Naive B cell (primary cell): ENCODE measurements at regions not wholly inside any gene's neighbourhood (a gene's known extent, or its start where the extent isn't known, plus 50 kb on each side); places are given as distances from the start of the nearest gene placed in this dataset.

Experiments
- ATAC-seq, 2 donors: fragments of 150-1000 bp; cut with Tn5 transposase; 2 replicates each; pipeline ENCODE4 v1.10.0; 2021; ENCODE audit warnings: low read depth in 2 of 2, mild to moderate bottlenecking in 2 of 2, moderate library complexity in 2 of 2
- DNase-seq: peaks from one replicate; pipeline ENCODE4 v3.0.0; 2022
- H3K27ac Mint-ChIP-seq, 6 donors: one replicate each; pipeline ENCODE4 v1.8.0; 2020 to 2022; ENCODE audit warnings: mild to moderate bottlenecking in 6 of 6, mixed read lengths in 6 of 6, moderate library complexity in 5 of 6, inconsistent platforms in 2 of 6
- H3K27me3 Mint-ChIP-seq, 3 donors: one replicate each; pipeline ENCODE4 v1.8.0; 2021 to 2022; ENCODE audit warnings: mixed read lengths in 3 of 3, mild to moderate bottlenecking in 1 of 3
- H3K36me3 Mint-ChIP-seq, 2 donors: one replicate each; pipeline ENCODE4 v1.8.0; 2020 to 2022; ENCODE audit warnings: mixed read lengths in 2 of 2, inconsistent platforms in 1 of 2, mild to moderate bottlenecking in 1 of 2
- H3K4me1 Mint-ChIP-seq, 3 donors: one replicate each; pipeline ENCODE4 v1.8.0; 2020 to 2022; ENCODE audit warnings: mixed read lengths in 3 of 3, inconsistent platforms in 1 of 3, mild to moderate bottlenecking in 1 of 3, moderate library complexity in 1 of 3
- H3K4me3 Mint-ChIP-seq, 8 donors: one replicate each; pipeline ENCODE4 v1.8.0; 2020 to 2022; ENCODE audit warnings: mild to moderate bottlenecking in 8 of 8, mixed read lengths in 8 of 8, moderate library complexity in 8 of 8, inconsistent platforms in 2 of 8
- H3K9me3 Mint-ChIP-seq, 7 donors: one replicate each; pipeline ENCODE4 v1.8.0; 2020 to 2022; ENCODE audit warnings: mixed read lengths in 7 of 7, mild to moderate bottlenecking in 5 of 7, inconsistent platforms in 2 of 7, moderate library complexity in 1 of 7

- ATAC-seq (no peak), DNase-seq (no peak)
- Mint-ChIP-seq H3K9me3 (peaks cover 0 to 4% (median 0%) of the 10 kb centered on the region in 7 donors), H3K4me1 (no peaks in the 10 kb centered on the region), H3K4me3 (no peak overlapping the region), H3K27me3 (no peaks in the 10 kb centered on the region), H3K36me3 (no peaks in the 10 kb centered on the region), H3K27ac (no peak overlapping the region)
Measured at GRCh38 chr5:105506692-105507277, 1944.2 kb upstream of the NUDT12 start.

DNA sequence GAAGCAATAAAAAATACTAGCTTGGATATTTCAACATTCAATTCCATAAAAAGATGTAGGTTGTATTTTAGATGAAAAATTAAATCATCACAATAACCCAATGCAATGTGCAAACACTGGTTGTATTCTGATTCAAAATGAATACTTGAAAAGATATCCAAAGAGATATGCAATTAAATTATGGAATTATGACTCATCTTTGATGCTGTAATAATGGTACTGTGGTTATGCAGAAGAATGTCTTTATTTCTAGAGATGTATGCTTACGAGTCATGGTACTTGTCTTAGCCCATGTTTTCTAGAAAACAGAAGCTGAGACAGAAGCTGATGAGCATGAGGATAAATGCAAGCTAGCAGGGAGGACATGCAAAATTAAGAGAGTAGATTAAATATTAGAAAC is 1941.4 kb upstream of the NUDT12 start:
- no peak overlapping the region for H3K4me3 Mint-ChIP-seq
- H3K4me1 Mint-ChIP-seq: no peaks in the 10 kb centered on the region
- H3K36me3 Mint-ChIP-seq: no peaks in the 10 kb centered on the region
- peaks cover 0 to 4% (median 0%) of the 10 kb centered on the region in 7 donors for H3K9me3 Mint-ChIP-seq
- H3K27ac Mint-ChIP-seq: no peak overlapping the region
- ATAC-seq (no peak), DNase-seq (no peak)
- H3K27me3 Mint-ChIP-seq: no peaks in the 10 kb centered on the region

DNA sequence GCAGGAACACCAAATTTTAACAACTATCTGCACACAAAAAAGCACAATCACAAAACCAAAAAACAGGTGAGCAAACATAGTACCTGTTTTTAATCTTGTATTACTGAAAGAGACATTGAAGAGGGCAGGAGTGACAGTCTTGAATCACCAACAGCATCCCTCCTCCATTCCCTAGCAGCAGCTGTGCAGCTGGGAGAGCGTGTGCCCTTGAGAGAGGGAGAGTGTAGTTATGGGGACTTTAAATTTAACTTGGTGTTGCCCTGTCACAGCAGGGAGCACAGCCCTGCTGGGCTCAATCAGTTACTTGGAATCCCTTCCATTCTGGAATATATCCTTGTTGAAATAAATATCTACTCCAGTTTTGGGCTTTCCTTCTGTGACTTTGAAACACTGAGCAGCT is 1938.7 kb upstream of the NUDT12 start:
- H3K4me1 Mint-ChIP-seq: no peaks in the 10 kb centered on the region
- no peaks in the 10 kb centered on the region for H3K27me3 Mint-ChIP-seq
- H3K36me3 Mint-ChIP-seq: no peaks in the 10 kb centered on the region
- no peak for ATAC-seq
- peaks cover 0 to 6% (median 2%) of the 10 kb centered on the region in 7 donors for H3K9me3 Mint-ChIP-seq
- no peak overlapping the region for H3K27ac Mint-ChIP-seq
- no peak for DNase-seq
- H3K4me3 Mint-ChIP-seq: no peak overlapping the region

- ATAC-seq (no peak), DNase-seq (no peak)
- no peaks in the 10 kb centered on the region for H3K36me3 Mint-ChIP-seq
- H3K4me3 Mint-ChIP-seq: no peak overlapping the region
- H3K4me1 Mint-ChIP-seq: no peaks in the 10 kb centered on the region
- no peak overlapping the region for H3K27ac Mint-ChIP-seq
- H3K9me3 Mint-ChIP-seq: peaks cover 0 to 10% (median 4%) of the 10 kb centered on the region in 7 donors
- no peaks in the 10 kb centered on the region for H3K27me3 Mint-ChIP-seq
Measured at GRCh38 chr5:105475401-105475800, 1912.8 kb upstream of the NUDT12 start.

GRCh38 chr5:105462377-105462776 is 1899.8 kb upstream of the NUDT12 start:
- no peak for ATAC-seq
- Mint-ChIP-seq H3K4me1 (no peaks in the 10 kb centered on the region), H3K36me3 (no peaks in the 10 kb centered on the region), H3K27ac (no peak overlapping the region), H3K9me3 (peaks cover 6 to 34% (median 12%) of the 10 kb centered on the region in 7 donors), H3K4me3 (no peak overlapping the region), H3K27me3 (no peaks in the 10 kb centered on the region)
- no peak for DNase-seq

- Mint-ChIP-seq H3K27me3 (no peaks in the 10 kb centered on the region), H3K4me3 (no peak overlapping the region), H3K27ac (no peak overlapping the region), H3K36me3 (no peaks in the 10 kb centered on the region), H3K4me1 (no peaks in the 10 kb centered on the region), H3K9me3 (peaks cover 6 to 34% (median 14%) of the 10 kb centered on the region in 7 donors)
- ATAC-seq (no peak), DNase-seq (no peak)
Measured at GRCh38 chr5:105460721-105461120, 1898.1 kb upstream of the NUDT12 start.

- H3K27ac Mint-ChIP-seq: no peak overlapping the region
- DNase-seq (no peak), ATAC-seq (no peak)
- peaks cover 2 to 21% (median 7%) of the 10 kb centered on the region in 7 donors for H3K9me3 Mint-ChIP-seq
- no peak overlapping the region for H3K4me3 Mint-ChIP-seq
- no peaks in the 10 kb centered on the region for H3K36me3 Mint-ChIP-seq
- no peaks in the 10 kb centered on the region for H3K27me3 Mint-ChIP-seq
- H3K4me1 Mint-ChIP-seq: no peaks in the 10 kb centered on the region
Measured at GRCh38 chr5:105453216-105453807, 1890.7 kb upstream of the NUDT12 start.

DNA sequence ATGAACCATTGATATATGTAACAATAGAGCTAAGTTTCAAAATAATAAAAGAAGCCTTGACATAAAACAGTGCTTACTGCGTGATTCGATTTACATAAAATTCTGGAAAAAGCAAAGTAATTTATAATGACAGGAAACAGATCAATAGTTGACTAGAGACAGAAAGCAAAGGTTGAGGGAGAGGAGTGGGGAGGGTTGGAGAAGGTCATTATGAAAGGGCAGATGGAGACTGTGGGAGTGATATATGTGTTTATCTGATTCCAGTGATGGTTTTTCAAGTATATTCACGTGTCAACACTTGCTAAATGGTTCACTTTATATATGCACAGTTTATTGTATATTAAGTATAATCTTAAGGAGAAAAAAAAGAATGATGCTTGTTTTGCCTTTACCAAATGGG is 1885.7 kb upstream of the NUDT12 start:
- no peaks in the 10 kb centered on the region for H3K4me1 Mint-ChIP-seq
- no peak for ATAC-seq
- no peak overlapping the region for H3K27ac Mint-ChIP-seq
- H3K27me3 Mint-ChIP-seq: no peaks in the 10 kb centered on the region
- no peak for DNase-seq
- no peak overlapping the region for H3K4me3 Mint-ChIP-seq
- peaks cover 3 to 15% (median 7%) of the 10 kb centered on the region in 7 donors for H3K9me3 Mint-ChIP-seq
- no peaks in the 10 kb centered on the region for H3K36me3 Mint-ChIP-seq

GRCh38 chr5:105430516-105430915 is 1867.9 kb upstream of the NUDT12 start:
- ATAC-seq (no peak), DNase-seq (no peak)
- Mint-ChIP-seq H3K27me3 (no peaks in the 10 kb centered on the region), H3K27ac (no peak overlapping the region), H3K36me3 (no peaks in the 10 kb centered on the region), H3K4me3 (no peak overlapping the region), H3K9me3 (peaks cover 0 to 10% (median 2%) of the 10 kb centered on the region in 7 donors), H3K4me1 (no peaks in the 10 kb centered on the region)

DNA sequence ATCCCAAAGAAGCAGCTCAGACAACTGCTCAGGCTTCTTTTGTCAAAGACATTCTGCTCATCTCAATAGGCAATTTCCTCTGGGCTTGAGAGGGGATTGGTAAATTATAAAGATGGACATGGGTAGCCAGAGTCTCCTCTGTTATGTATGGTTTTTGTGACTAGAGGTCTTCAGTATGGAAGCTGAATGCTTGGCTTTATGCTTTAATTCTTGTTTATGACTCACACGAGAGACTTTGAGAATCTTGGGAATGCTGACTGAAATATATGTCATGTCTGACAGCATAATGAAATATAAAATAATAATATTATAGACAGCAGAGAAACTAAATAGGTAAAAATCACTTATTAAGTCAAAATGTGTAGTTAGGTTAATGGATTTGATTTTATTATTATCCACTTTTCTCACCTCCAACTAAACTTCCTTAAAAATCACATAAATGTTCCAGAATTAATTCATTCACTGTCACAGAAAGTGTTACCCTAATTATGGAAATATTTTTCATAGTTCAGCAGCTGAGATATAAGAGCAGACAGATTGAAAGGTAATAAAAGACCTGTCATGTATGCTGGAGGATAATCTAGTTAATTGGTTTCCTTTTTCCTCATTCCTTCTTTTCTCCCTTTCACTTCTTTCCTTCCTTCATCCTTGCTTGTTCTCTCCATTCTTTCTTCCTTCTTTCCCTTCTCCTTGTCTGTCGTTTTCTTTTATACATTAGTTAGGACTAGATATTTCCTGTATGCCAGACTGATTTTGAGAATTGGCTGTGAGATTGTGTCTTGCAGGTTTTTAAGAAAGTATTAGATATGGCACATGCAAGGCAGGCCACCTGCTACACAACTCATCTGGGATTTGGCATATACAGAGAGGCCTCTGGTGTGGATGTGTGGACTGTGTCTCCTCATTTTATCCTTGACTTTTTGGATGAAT is 1866.1 kb upstream of the NUDT12 start:
- Mint-ChIP-seq H3K27me3 (no peaks in the 10 kb centered on the region), H3K36me3 (no peaks in the 10 kb centered on the region), H3K9me3 (peaks cover 0 to 10% (median 2%) of the 10 kb centered on the region in 7 donors), H3K4me1 (no peaks in the 10 kb centered on the region), H3K4me3 (no peak overlapping the region), H3K27ac (no peak overlapping the region)
- DNase-seq (no peak), ATAC-seq (no peak)

- ATAC-seq (no peak), DNase-seq (no peak)
- Mint-ChIP-seq H3K36me3 (no peaks in the 10 kb centered on the region), H3K27ac (no peak overlapping the region), H3K9me3 (peaks cover 9 to 26% (median 17%) of the 10 kb centered on the region in 7 donors), H3K4me3 (no peak overlapping the region), H3K4me1 (no peaks in the 10 kb centered on the region), H3K27me3 (no peaks in the 10 kb centered on the region)
Measured at GRCh38 chr5:105414067-105414466, 1851.5 kb upstream of the NUDT12 start.

GRCh38 chr5:105413406-105413990 is 1850.9 kb upstream of the NUDT12 start:
- Mint-ChIP-seq H3K4me3 (no peak overlapping the region), H3K27ac (no peak overlapping the region), H3K27me3 (no peaks in the 10 kb centered on the region), H3K9me3 (peaks cover 9 to 20% (median 14%) of the 10 kb centered on the region in 7 donors), H3K36me3 (no peaks in the 10 kb centered on the region), H3K4me1 (no peaks in the 10 kb centered on the region)
- DNase-seq: no peak
- no peak for ATAC-seq

GRCh38 chr5:105409695-105410094 is 1847.1 kb upstream of the NUDT12 start:
- no peaks in the 10 kb centered on the region for H3K36me3 Mint-ChIP-seq
- no peak overlapping the region for H3K4me3 Mint-ChIP-seq

More at GRCh38 chr5:105409695-105410094, 1847.1 kb upstream of the NUDT12 start:
- no peaks in the 10 kb centered on the region for H3K4me1 Mint-ChIP-seq
- H3K27me3 Mint-ChIP-seq: no peaks in the 10 kb centered on the region
- no peak overlapping the region for H3K27ac Mint-ChIP-seq
- ATAC-seq (no peak), DNase-seq (no peak)
- peaks cover 0 to 6% (median 4%) of the 10 kb centered on the region in 7 donors for H3K9me3 Mint-ChIP-seq
